ENCODE measurements at regions not wholly inside any gene's neighbourhood (a gene's known extent, or its start where the extent isn't known, plus 50 kb on each side); places are given as distances from the start of the nearest gene placed in this dataset.
"Not testable (repeated sequence)": the region's sequence is repeated elsewhere in the genome, so short reads cannot be mapped to it uniquely, and the experiment has no call there.

GRCh38 chr14:105627701-105628100 lies 101.3 kb downstream of the TMEM121 start:
- 59 to 70% (median 65%) methylated on average over 4 to 10 of the region's 10 CpGs for WGBS, 4 donors
- no peaks in the 10 kb centered on the region for H3K4me1 ChIP-seq
- no peak overlapping the region for H3K27ac ChIP-seq
- H3K9me3 ChIP-seq: peaks cover 0 to 14% (median 2%) of the 10 kb centered on the region in 12 donors
- TF ChIP-seq CTCF (IDR thresholded peaks at IDR 0.05) (no peak), POLR2A (IDR thresholded peaks at IDR 0.05) (no peak)
- no peaks in the 10 kb centered on the region for H3K36me3 ChIP-seq
- H3K27me3 ChIP-seq: peaks cover 0 to 4% (median 0%) of the 10 kb centered on the region in 9 donors
- DNase-seq: no peak
- intact Hi-C loops (cut with DNase I): no loop called here
- no peak overlapping the region for H3K4me3 ChIP-seq
- no peak for ATAC-seq

- H3K27me3 ChIP-seq; ATAC-seq; H3K36me3 ChIP-seq; H3K4me1 ChIP-seq; intact Hi-C loops (cut with DNase I); H3K27ac ChIP-seq; H3K4me3 ChIP-seq: not testable (repeated sequence)
- peak in 1 of 5 donors; percentile 56 for DNase-seq
- WGBS, 4 donors: 52 to 75% (median 65%) methylated on average over 2 to 4 of the region's 4 CpGs
- peaks cover 0 to 16% (median 2%) of the 10 kb centered on the region in 12 donors for H3K9me3 ChIP-seq
Measured at GRCh38 chr14:105628126-105628525, 101.7 kb downstream of the TMEM121 start.

- H3K4me3 ChIP-seq; H3K27ac ChIP-seq; intact Hi-C loops (cut with DNase I); H3K36me3 ChIP-seq; H3K27me3 ChIP-seq; H3K4me1 ChIP-seq; DNase-seq: not testable (repeated sequence)
- peak in 1 of 4 donors; percentile 30 for ATAC-seq
- WGBS, 4 donors: 59 to 71% (median 63%) methylated on average over 7 to 11 of the region's 11 CpGs
- H3K9me3 ChIP-seq: peaks cover 0 to 18% (median 2%) of the 10 kb centered on the region in 12 donors
Measured at GRCh38 chr14:105628531-105629067, 102.2 kb downstream of the TMEM121 start.

- H3K27ac ChIP-seq; H3K4me3 ChIP-seq; H3K4me1 ChIP-seq; H3K27me3 ChIP-seq; H3K36me3 ChIP-seq; intact Hi-C loops (cut with DNase I): not testable (repeated sequence)
- WGBS, 4 donors: 74 to 85% (median 80%) methylated on average over 31 to 38 of the region's 38 CpGs
- ATAC-seq: peak in 1 of 4 donors; percentile 34
- peak in 1 of 5 donors; percentile 63 for DNase-seq
- H3K9me3 ChIP-seq: peaks cover 0 to 18% (median 2%) of the 10 kb centered on the region in 12 donors
Measured at GRCh38 chr14:105629091-105629885, 102.9 kb downstream of the TMEM121 start.

GRCh38 chr14:105629886-105630215 lies 103.5 kb downstream of the TMEM121 start:
- Histone ChIP-seq H3K27me3 (peaks cover 0 to under 1% (median 0%) of the 10 kb centered on the region in 9 donors), H3K36me3 (no peaks in the 10 kb centered on the region), H3K4me1 (no peaks in the 10 kb centered on the region), H3K4me3 (no peak overlapping the region), H3K27ac (no peak overlapping the region), H3K9me3 (peaks cover 0 to 18% (median 2%) of the 10 kb centered on the region in 12 donors)
- no peak for DNase-seq
- no peak for TF ChIP-seq POLR2A (IDR thresholded peaks at IDR 0.05)
- no peak for TF ChIP-seq CTCF (IDR thresholded peaks at IDR 0.05)
- no peak for ATAC-seq
- 66 to 100% (median 70%) methylated on average over 1 to 5 of the region's 5 CpGs; no CpG with 5 or more reads in 1 of the 4 donors for WGBS, 4 donors
- intact Hi-C loops (cut with DNase I): no loop called here

- H3K27ac ChIP-seq; H3K4me3 ChIP-seq; DNase-seq; intact Hi-C loops (cut with DNase I); ATAC-seq; H3K4me1 ChIP-seq; H3K36me3 ChIP-seq; H3K27me3 ChIP-seq: not testable (repeated sequence)
- H3K9me3 ChIP-seq: peaks cover 0 to 18% (median 2%) of the 10 kb centered on the region in 12 donors
- WGBS, 4 donors: 75 to 79% (median 77%) methylated on average over 5 to 8 of the region's 8 CpGs
Measured at GRCh38 chr14:105630293-105630934, 104.0 kb downstream of the TMEM121 start.

GRCh38 chr14:105630935-105631779 lies 104.8 kb downstream of the TMEM121 start:
- H3K27me3 ChIP-seq; H3K4me1 ChIP-seq; H3K36me3 ChIP-seq; intact Hi-C loops (cut with DNase I); ATAC-seq; H3K4me3 ChIP-seq; DNase-seq; H3K27ac ChIP-seq: not testable (repeated sequence)
- 76 to 80% (median 78%) methylated on average over 12 to 22 of the region's 24 CpGs for WGBS, 4 donors
- peaks cover 0 to 18% (median 2%) of the 10 kb centered on the region in 12 donors for H3K9me3 ChIP-seq

All from heart left ventricle (tissue), 16 donors.